ENCODE measurements at regions not wholly inside any gene's neighbourhood (a gene's known extent, or its start where the extent isn't known, plus 50 kb on each side); places are given as distances from the start of the nearest gene placed in this dataset.

DNA sequence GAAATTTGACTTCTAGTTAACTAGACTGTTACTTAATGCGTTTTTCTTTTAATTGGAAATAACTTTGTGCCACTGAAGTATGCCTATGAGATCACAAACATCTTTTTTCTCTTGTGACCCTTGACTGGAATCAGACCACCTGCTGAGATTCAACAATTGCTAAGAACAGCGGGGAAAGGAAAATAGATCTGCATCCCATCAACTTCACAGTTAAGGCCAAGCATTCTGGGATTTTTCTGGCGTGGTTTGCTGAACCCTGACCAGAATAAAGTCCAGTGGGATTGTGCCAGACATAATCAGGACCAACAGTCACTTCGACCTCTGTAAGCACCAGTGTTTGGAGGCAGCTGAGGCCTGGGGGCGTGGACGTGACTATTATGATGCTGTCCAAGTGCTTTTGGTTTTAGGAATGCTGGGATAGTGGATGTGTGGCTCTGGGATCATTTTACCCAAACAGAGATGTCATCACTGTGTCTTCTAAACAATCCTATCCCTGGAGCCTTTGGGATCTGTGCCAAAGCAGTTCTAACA, 373.3 kb upstream of the PRKCQ start:
- peaks cover 0 to 3% (median 0%) of the 10 kb centered on the region in 3 donors for H3K9me3 ChIP-seq (ENCODE audit: control insufficient read depth in 3 of 3, low read length in 3 of 3)

DNA sequence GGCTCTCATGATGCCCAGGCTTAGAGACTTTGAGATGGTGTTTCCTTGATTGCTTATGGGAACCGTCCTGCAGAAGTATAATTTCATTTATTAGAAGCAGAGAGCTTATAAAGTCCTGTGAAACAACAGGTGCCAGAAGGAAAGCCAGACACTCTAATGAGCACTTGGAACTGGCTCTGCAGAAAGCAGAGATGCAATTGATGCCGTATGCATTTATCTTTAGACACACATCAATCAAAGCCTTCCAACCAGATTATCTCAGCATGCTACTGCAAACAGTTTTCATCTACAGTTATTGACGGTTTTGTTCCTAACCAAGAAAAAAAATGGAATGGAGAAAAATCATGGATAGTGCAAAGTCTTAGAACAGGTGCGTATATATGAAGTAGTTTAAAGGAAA, 371.7 kb upstream of the PRKCQ start:
- no peaks in the 10 kb centered on the region for H3K27me3 ChIP-seq (ENCODE audit: control insufficient read depth in 3 of 3, insufficient read depth in 3 of 3, low read length in 3 of 3)
- no peaks in the 10 kb centered on the region for H3K4me1 ChIP-seq (ENCODE audit: control insufficient read depth in 3 of 3, insufficient read depth in 3 of 3, low read length in 3 of 3)
- no peak overlapping the region for H3K27ac ChIP-seq (ENCODE audit: low read depth, low read length)
- peaks cover 0 to 3% (median 0%) of the 10 kb centered on the region in 3 donors for H3K9me3 ChIP-seq (ENCODE audit: control insufficient read depth in 3 of 3, low read length in 3 of 3)
- no peak overlapping the region for H3K4me3 ChIP-seq (ENCODE audit: low read length in 3 of 3)
- no peaks in the 10 kb centered on the region for H3K36me3 ChIP-seq (ENCODE audit: control insufficient read depth in 3 of 3, insufficient read depth in 3 of 3, low read length in 3 of 3)
- H3K9ac ChIP-seq (ENCODE audit: low read depth in 1 of 3, low read length in 3 of 3) = no peak overlapping the region

More for the DNA sequence above, 373.3 kb upstream of the PRKCQ start:
- Histone ChIP-seq H3K36me3 (ENCODE audit: control insufficient read depth in 3 of 3, insufficient read depth in 3 of 3, low read length in 3 of 3) (no peaks in the 10 kb centered on the region), H3K27ac (ENCODE audit: low read depth, low read length) (no peak overlapping the region), H3K4me3 (ENCODE audit: low read length in 3 of 3) (no peak overlapping the region), H3K4me1 (ENCODE audit: control insufficient read depth in 3 of 3, insufficient read depth in 3 of 3, low read length in 3 of 3) (no peaks in the 10 kb centered on the region), H3K27me3 (ENCODE audit: control insufficient read depth in 3 of 3, insufficient read depth in 3 of 3, low read length in 3 of 3) (no peaks in the 10 kb centered on the region), H3K9ac (ENCODE audit: low read depth in 1 of 3, low read length in 3 of 3) (no peak overlapping the region)

DNA sequence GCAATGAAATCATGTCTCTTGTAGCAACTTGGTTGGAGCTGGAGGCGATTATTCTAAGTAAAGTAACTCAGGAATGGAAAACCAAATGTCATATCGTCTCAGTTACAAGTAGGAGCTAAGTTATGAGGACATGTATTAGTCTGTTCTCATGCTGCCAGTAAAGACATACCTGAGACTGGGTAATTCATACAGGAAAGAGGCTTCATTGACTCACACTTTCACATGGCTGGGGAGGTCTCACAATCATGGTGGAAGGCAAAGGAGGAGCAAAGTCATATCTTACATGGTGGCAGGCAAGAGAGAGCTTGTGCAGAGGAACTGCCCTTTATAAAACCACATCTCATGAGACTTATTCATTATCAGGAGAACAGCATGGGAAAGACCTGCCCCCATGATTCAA, 370.1 kb upstream of the PRKCQ start:
- Histone ChIP-seq H3K27me3 (ENCODE audit: control insufficient read depth in 3 of 3, insufficient read depth in 3 of 3, low read length in 3 of 3) (no peaks in the 10 kb centered on the region), H3K9ac (ENCODE audit: low read depth in 1 of 3, low read length in 3 of 3) (no peak overlapping the region), H3K9me3 (ENCODE audit: control insufficient read depth in 3 of 3, low read length in 3 of 3) (peaks cover 0 to 3% (median 0%) of the 10 kb centered on the region in 3 donors), H3K27ac (ENCODE audit: low read depth, low read length) (no peak overlapping the region), H3K36me3 (ENCODE audit: control insufficient read depth in 3 of 3, insufficient read depth in 3 of 3, low read length in 3 of 3) (no peaks in the 10 kb centered on the region), H3K4me3 (ENCODE audit: low read length in 3 of 3) (no peak overlapping the region), H3K4me1 (ENCODE audit: control insufficient read depth in 3 of 3, insufficient read depth in 3 of 3, low read length in 3 of 3) (no peaks in the 10 kb centered on the region)

DNA sequence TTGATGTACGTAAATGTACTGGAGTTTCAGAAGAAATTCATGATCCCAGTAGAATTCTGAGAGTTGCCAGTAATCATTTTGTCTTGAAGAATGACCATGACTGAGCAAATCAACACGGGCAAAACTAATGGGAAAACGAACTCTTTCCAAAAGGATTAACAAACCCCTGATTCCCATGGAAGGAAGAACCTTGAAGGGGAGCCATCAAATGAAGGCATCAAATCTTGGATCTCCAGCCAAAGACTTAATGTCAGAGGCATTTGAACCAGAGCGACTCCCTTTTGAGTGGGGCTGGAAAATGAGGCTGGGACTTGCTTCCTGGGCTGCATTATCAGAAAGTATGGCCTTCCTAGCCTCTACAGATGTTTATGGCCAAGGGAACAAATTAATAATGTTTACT, 364.4 kb upstream of the PRKCQ start:
- H3K27me3 ChIP-seq (ENCODE audit: control insufficient read depth in 3 of 3, insufficient read depth in 3 of 3, low read length in 3 of 3) = no peaks in the 10 kb centered on the region
- no peak overlapping the region for H3K9ac ChIP-seq (ENCODE audit: low read depth in 1 of 3, low read length in 3 of 3)
- no peaks in the 10 kb centered on the region for H3K4me1 ChIP-seq (ENCODE audit: control insufficient read depth in 3 of 3, insufficient read depth in 3 of 3, low read length in 3 of 3)
- H3K4me3 ChIP-seq (ENCODE audit: low read length in 3 of 3) = no peak overlapping the region
- H3K9me3 ChIP-seq (ENCODE audit: control insufficient read depth in 3 of 3, low read length in 3 of 3) = peaks cover 0 to 3% (median 0%) of the 10 kb centered on the region in 3 donors
- H3K36me3 ChIP-seq (ENCODE audit: control insufficient read depth in 3 of 3, insufficient read depth in 3 of 3, low read length in 3 of 3) = no peaks in the 10 kb centered on the region
- H3K27ac ChIP-seq (ENCODE audit: low read depth, low read length) = no peak overlapping the region

DNA sequence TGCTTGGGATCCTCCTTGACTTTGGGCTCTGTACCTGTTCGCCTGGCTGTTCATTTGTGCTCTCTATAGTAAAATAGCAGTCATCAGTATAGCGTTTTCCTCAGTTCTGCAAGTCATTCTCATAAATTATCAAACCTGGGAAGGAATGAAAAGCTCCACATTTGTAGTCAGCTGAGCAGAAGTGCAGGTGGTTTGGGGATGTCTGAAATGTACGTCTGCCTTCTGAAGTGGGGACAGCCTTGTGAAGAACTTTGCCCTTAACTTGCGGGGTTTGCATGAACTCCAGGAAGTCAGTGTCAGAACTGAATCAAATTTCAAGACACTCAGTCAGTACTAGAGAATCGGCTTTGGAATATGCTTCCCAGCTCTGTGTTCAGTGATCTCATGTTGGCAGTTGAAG, 358.3 kb upstream of the PRKCQ start:
- Histone ChIP-seq H3K36me3 (ENCODE audit: control insufficient read depth in 3 of 3, insufficient read depth in 3 of 3, low read length in 3 of 3) (no peaks in the 10 kb centered on the region), H3K9ac (ENCODE audit: low read depth in 1 of 3, low read length in 3 of 3) (no peak overlapping the region), H3K4me3 (ENCODE audit: low read length in 3 of 3) (no peak overlapping the region), H3K27me3 (ENCODE audit: control insufficient read depth in 3 of 3, insufficient read depth in 3 of 3, low read length in 3 of 3) (no peaks in the 10 kb centered on the region), H3K4me1 (ENCODE audit: control insufficient read depth in 3 of 3, insufficient read depth in 3 of 3, low read length in 3 of 3) (no peaks in the 10 kb centered on the region), H3K9me3 (ENCODE audit: control insufficient read depth in 3 of 3, low read length in 3 of 3) (peaks cover 0 to 5% (median 0%) of the 10 kb centered on the region in 3 donors), H3K27ac (ENCODE audit: low read depth, low read length) (no peak overlapping the region)

DNA sequence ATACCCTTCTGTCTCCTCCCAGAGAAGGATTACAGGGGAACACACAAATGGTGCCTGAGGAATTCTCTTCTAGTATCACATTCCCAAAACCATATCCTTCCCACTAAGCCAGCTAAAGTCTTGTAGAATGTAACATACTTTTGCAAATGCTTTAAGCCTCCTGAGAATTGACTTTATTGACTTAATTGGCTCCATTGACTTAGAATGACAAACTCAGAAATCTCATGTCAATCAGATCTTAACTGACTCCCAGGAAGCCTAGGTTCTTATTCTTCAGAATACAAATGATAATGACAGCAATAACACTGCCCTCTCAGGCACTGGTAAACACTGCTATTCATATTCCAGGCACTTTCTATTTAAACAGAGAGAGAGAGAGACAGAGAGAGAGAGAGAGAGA, 356.9 kb upstream of the PRKCQ start:
- no peaks in the 10 kb centered on the region for H3K4me1 ChIP-seq (ENCODE audit: control insufficient read depth in 3 of 3, insufficient read depth in 3 of 3, low read length in 3 of 3)
- peaks cover 0 to 5% (median 0%) of the 10 kb centered on the region in 3 donors for H3K9me3 ChIP-seq (ENCODE audit: control insufficient read depth in 3 of 3, low read length in 3 of 3)
- no peak overlapping the region for H3K4me3 ChIP-seq (ENCODE audit: low read length in 3 of 3)
- H3K27ac ChIP-seq (ENCODE audit: low read depth, low read length) = no peak overlapping the region
- no peaks in the 10 kb centered on the region for H3K36me3 ChIP-seq (ENCODE audit: control insufficient read depth in 3 of 3, insufficient read depth in 3 of 3, low read length in 3 of 3)
- no peak overlapping the region for H3K9ac ChIP-seq (ENCODE audit: low read depth in 1 of 3, low read length in 3 of 3)
- H3K27me3 ChIP-seq (ENCODE audit: control insufficient read depth in 3 of 3, insufficient read depth in 3 of 3, low read length in 3 of 3) = no peaks in the 10 kb centered on the region

DNA sequence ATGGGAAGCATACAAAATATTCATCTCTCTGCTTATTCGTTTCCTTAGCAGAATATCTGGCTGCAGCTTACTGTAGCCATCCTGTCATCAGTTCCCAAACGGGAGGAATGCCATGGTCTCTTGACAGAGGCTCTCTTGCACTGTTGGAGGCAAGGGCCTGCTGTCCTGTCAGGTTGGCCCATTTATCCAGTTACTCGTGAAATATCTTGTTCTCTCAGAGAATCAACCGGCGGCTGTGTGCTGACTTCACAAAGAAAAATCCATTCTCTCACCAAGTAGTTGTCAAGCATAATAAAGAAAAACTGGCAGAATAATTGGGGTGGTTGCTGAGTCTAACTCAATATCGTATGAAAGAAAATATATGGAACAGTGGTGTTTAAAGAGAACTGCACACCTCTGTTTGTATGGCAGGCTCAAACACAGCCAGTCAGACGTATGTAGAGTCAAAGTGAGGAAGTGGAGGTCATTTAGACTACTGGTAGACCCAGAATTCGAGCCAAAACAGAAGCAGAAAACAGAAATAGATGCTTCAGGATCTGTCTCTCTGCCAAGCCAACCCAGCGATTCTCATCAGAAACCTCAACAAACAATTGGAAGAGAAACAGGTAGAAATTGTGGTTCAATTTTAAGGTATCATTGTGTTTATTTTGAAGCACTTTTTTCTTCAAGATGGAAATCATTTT, 349.2 kb upstream of the PRKCQ start:
- H3K36me3 ChIP-seq (ENCODE audit: control insufficient read depth in 3 of 3, insufficient read depth in 3 of 3, low read length in 3 of 3) = no peaks in the 10 kb centered on the region
- no peak overlapping the region for H3K27ac ChIP-seq (ENCODE audit: low read depth, low read length)
- H3K9me3 ChIP-seq (ENCODE audit: control insufficient read depth in 3 of 3, low read length in 3 of 3) = no peaks in the 10 kb centered on the region
- no peaks in the 10 kb centered on the region for H3K4me1 ChIP-seq (ENCODE audit: control insufficient read depth in 3 of 3, insufficient read depth in 3 of 3, low read length in 3 of 3)
- H3K4me3 ChIP-seq (ENCODE audit: low read length in 3 of 3) = no peak overlapping the region
- H3K27me3 ChIP-seq (ENCODE audit: control insufficient read depth in 3 of 3, insufficient read depth in 3 of 3, low read length in 3 of 3) = no peaks in the 10 kb centered on the region
- H3K9ac ChIP-seq (ENCODE audit: low read depth in 1 of 3, low read length in 3 of 3) = no peak overlapping the region

DNA sequence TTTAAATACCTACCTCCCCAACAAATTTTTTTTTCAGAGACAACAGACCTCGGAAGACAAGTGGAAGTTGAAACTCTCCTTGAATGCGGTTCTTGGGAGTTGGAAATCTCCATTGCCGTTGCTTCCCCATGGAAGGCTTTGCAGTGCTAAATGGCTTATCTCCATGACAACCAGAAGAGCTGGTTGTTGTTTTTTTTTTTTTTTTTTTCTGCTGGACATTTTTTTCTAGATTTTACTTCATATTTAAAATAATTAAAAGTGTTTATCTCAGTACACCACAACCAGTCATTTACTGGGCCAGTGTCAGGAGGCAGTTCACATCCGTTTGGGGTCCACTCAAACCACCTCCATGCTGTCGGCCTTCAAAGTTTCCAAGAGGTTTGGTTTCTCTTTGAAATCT, 348.5 kb upstream of the PRKCQ start:
- H3K27ac ChIP-seq (ENCODE audit: low read depth, low read length) = no peak overlapping the region
- no peaks in the 10 kb centered on the region for H3K27me3 ChIP-seq (ENCODE audit: control insufficient read depth in 3 of 3, insufficient read depth in 3 of 3, low read length in 3 of 3)
- no peak overlapping the region for H3K9ac ChIP-seq (ENCODE audit: low read depth in 1 of 3, low read length in 3 of 3)
- H3K4me1 ChIP-seq (ENCODE audit: control insufficient read depth in 3 of 3, insufficient read depth in 3 of 3, low read length in 3 of 3) = no peaks in the 10 kb centered on the region
- H3K4me3 ChIP-seq (ENCODE audit: low read length in 3 of 3) = no peak overlapping the region
- H3K9me3 ChIP-seq (ENCODE audit: control insufficient read depth in 3 of 3, low read length in 3 of 3) = no peaks in the 10 kb centered on the region
- H3K36me3 ChIP-seq (ENCODE audit: control insufficient read depth in 3 of 3, insufficient read depth in 3 of 3, low read length in 3 of 3) = no peaks in the 10 kb centered on the region

DNA sequence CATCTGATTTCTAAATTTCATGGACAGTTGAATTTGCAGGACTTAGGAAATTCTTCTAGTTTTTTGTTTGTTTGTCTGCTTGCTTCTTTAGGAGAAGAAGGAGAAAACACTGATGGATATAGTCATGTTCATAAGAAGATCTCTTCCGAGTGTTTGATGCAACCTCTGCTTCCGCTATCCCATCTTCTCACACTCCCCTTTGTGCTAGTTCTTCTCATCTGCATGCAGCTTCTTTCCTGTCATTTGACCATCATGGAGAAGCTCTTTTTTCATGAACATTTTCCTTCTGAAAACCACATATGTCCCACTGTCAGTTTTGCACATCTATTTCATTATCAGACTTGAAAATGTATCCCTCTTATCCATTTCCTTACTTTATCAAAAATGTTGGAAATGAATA, 346.9 kb upstream of the PRKCQ start:
- no peak overlapping the region for H3K27ac ChIP-seq (ENCODE audit: low read depth, low read length)

DNA sequence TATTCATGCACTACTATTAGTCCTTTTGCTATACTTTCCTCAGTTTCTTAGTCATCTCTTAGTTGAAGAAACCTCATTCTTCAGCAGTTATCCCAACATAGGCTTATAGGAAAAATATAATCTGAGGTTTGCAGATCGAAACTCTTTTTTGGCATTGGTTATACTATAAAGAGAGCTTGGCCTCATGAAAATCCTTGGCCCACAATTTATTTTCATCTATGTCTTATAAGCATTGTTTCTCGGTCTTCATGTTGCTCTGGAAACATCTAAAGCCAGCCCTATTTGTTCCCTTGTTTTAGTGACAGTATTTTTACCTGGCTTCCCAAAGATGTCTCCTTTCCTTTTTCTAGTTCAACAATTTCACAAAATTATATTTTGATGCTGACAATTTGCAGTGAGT, 345.1 kb upstream of the PRKCQ start:
- Histone ChIP-seq H3K9me3 (ENCODE audit: control insufficient read depth in 3 of 3, low read length in 3 of 3) (no peaks in the 10 kb centered on the region), H3K27me3 (ENCODE audit: control insufficient read depth in 3 of 3, insufficient read depth in 3 of 3, low read length in 3 of 3) (no peaks in the 10 kb centered on the region), H3K4me3 (ENCODE audit: low read length in 3 of 3) (no peak overlapping the region), H3K4me1 (ENCODE audit: control insufficient read depth in 3 of 3, insufficient read depth in 3 of 3, low read length in 3 of 3) (no peaks in the 10 kb centered on the region), H3K36me3 (ENCODE audit: control insufficient read depth in 3 of 3, insufficient read depth in 3 of 3, low read length in 3 of 3) (no peaks in the 10 kb centered on the region), H3K9ac (ENCODE audit: low read depth in 1 of 3, low read length in 3 of 3) (no peak overlapping the region), H3K27ac (ENCODE audit: low read depth, low read length) (no peak overlapping the region)

More for the DNA sequence above, 346.9 kb upstream of the PRKCQ start:
- Histone ChIP-seq H3K4me3 (ENCODE audit: low read length in 3 of 3) (no peak overlapping the region), H3K36me3 (ENCODE audit: control insufficient read depth in 3 of 3, insufficient read depth in 3 of 3, low read length in 3 of 3) (no peaks in the 10 kb centered on the region), H3K9me3 (ENCODE audit: control insufficient read depth in 3 of 3, low read length in 3 of 3) (no peaks in the 10 kb centered on the region), H3K9ac (ENCODE audit: low read depth in 1 of 3, low read length in 3 of 3) (no peak overlapping the region), H3K27me3 (ENCODE audit: control insufficient read depth in 3 of 3, insufficient read depth in 3 of 3, low read length in 3 of 3) (no peaks in the 10 kb centered on the region), H3K4me1 (ENCODE audit: control insufficient read depth in 3 of 3, insufficient read depth in 3 of 3, low read length in 3 of 3) (no peaks in the 10 kb centered on the region)
